ENCODE measurements at regions not wholly inside any gene's neighbourhood (a gene's known extent, or its start where the extent isn't known, plus 50 kb on each side); places are given as distances from the start of the nearest gene placed in this dataset.
"Not testable (repeated sequence)": the region's sequence is repeated elsewhere in the genome, so short reads cannot be mapped to it uniquely, and the experiment has no call there.

- H4K8ac ChIP-seq (ENCODE audit: low read length), result no peak overlapping the region
- H3K23ac ChIP-seq (ENCODE audit: low read length in 2 of 2), result no peak overlapping the region
- no peak overlapping the region for H3K9ac ChIP-seq (ENCODE audit: low read length)
- H3K4me1 ChIP-seq (ENCODE audit: control insufficient read depth, insufficient read depth, low read depth, low read length), result no peaks in the 10 kb centered on the region
- H2BK15ac ChIP-seq (ENCODE audit: low read depth, poor library complexity, severe bottlenecking), result no peak overlapping the region
- no peak overlapping the region for H4K91ac ChIP-seq (ENCODE audit: low read length)
- no peak overlapping the region for H3K27ac ChIP-seq (ENCODE audit: low read length, poor library complexity, severe bottlenecking)
- no peak overlapping the region for H2AFZ ChIP-seq (ENCODE audit: low read depth, low read length)
- H3K36me3 ChIP-seq (ENCODE audit: control insufficient read depth in 1 of 2, insufficient read depth in 2 of 2, low read depth in 1 of 2, low read length in 2 of 2), result no peaks in the 10 kb centered on the region
- no peaks in the 10 kb centered on the region for H3K79me1 ChIP-seq (replicated peaks; ENCODE audit: low read length, poor library complexity, severe bottlenecking)
- H3K4me3 ChIP-seq (ENCODE audit: insufficient read depth in 1 of 2, low read depth in 1 of 2, low read length in 2 of 2), result no peak overlapping the region
- peaks cover 3% of the 10 kb centered on the region for H3K9me3 ChIP-seq (ENCODE audit: control insufficient read depth, low read length)
- H3K4ac ChIP-seq (ENCODE audit: low read depth in 1 of 2, low read length in 2 of 2), result no peak overlapping the region
- DNase-seq, result no peak
- no peak overlapping the region for H2BK120ac ChIP-seq (ENCODE audit: low read depth, low read length)
- H3K27me3 ChIP-seq (ENCODE audit: control insufficient read depth in 1 of 2, insufficient read depth in 1 of 2, low read length in 2 of 2), result no peaks in the 10 kb centered on the region
- no peak overlapping the region for H2AK5ac ChIP-seq (ENCODE audit: low read length, severe bottlenecking)
- no peak overlapping the region for H3K18ac ChIP-seq (ENCODE audit: low read depth in 1 of 2, low read length in 2 of 2)
- no peak overlapping the region for H3K4me2 ChIP-seq (ENCODE audit: low read length, poor library complexity, severe bottlenecking)
- WGBS, result 100% methylated on average over 1 of the region's 1 CpG
- no peak overlapping the region for H3K14ac ChIP-seq (ENCODE audit: low read length in 2 of 2)
- no peak overlapping the region for H2BK5ac ChIP-seq (ENCODE audit: low read depth, low read length, poor library complexity, severe bottlenecking)
- no peak overlapping the region for H2BK12ac ChIP-seq (ENCODE audit: low read length in 2 of 2)
Observed at GRCh38 chr6:105859457-105859856, 226.7 kb upstream of the PRDM1 start.

- H3K9me3 ChIP-seq (ENCODE audit: control insufficient read depth, low read length); H3K14ac ChIP-seq (ENCODE audit: low read length in 2 of 2); H4K91ac ChIP-seq (ENCODE audit: low read length); DNase-seq; H3K27ac ChIP-seq (ENCODE audit: low read length, poor library complexity, severe bottlenecking); H2BK15ac ChIP-seq (ENCODE audit: low read depth, poor library complexity, severe bottlenecking); H2AFZ ChIP-seq (ENCODE audit: low read depth, low read length); H3K4me1 ChIP-seq (ENCODE audit: control insufficient read depth, insufficient read depth, low read depth, low read length); H3K18ac ChIP-seq (ENCODE audit: low read depth in 1 of 2, low read length in 2 of 2); H3K4ac ChIP-seq (ENCODE audit: low read depth in 1 of 2, low read length in 2 of 2); H3K4me2 ChIP-seq (ENCODE audit: low read length, poor library complexity, severe bottlenecking); H2BK5ac ChIP-seq (ENCODE audit: low read depth, low read length, poor library complexity, severe bottlenecking); H3K9ac ChIP-seq (ENCODE audit: low read length); H3K23ac ChIP-seq (ENCODE audit: low read length in 2 of 2); H4K8ac ChIP-seq (ENCODE audit: low read length); H2BK120ac ChIP-seq (ENCODE audit: low read depth, low read length); H3K27me3 ChIP-seq (ENCODE audit: control insufficient read depth in 1 of 2, insufficient read depth in 1 of 2, low read length in 2 of 2); H3K36me3 ChIP-seq (ENCODE audit: control insufficient read depth in 1 of 2, insufficient read depth in 2 of 2, low read depth in 1 of 2, low read length in 2 of 2); H2AK5ac ChIP-seq (ENCODE audit: low read length, severe bottlenecking); H3K79me1 ChIP-seq (replicated peaks; ENCODE audit: low read length, poor library complexity, severe bottlenecking); H3K4me3 ChIP-seq (ENCODE audit: insufficient read depth in 1 of 2, low read depth in 1 of 2, low read length in 2 of 2); H2BK12ac ChIP-seq (ENCODE audit: low read length in 2 of 2): not testable (repeated sequence)
- WGBS, result no CpG with 5 or more reads among the region's 3 CpGs
Observed at GRCh38 chr6:105858639-105859038, 227.5 kb upstream of the PRDM1 start.

GRCh38 chr6:105855433-105855832, 230.7 kb upstream of the PRDM1 start:
- no peaks in the 10 kb centered on the region for H3K36me3 ChIP-seq (ENCODE audit: control insufficient read depth in 1 of 2, insufficient read depth in 2 of 2, low read depth in 1 of 2, low read length in 2 of 2)
- H2BK5ac ChIP-seq (ENCODE audit: low read depth, low read length, poor library complexity, severe bottlenecking), result no peak overlapping the region
- H3K9me3 ChIP-seq (ENCODE audit: control insufficient read depth, low read length), result no peaks in the 10 kb centered on the region
- no peaks in the 10 kb centered on the region for H3K4me1 ChIP-seq (ENCODE audit: control insufficient read depth, insufficient read depth, low read depth, low read length)
- DNase-seq, result no peak
- H2BK120ac ChIP-seq (ENCODE audit: low read depth, low read length), result no peak overlapping the region
- no peak overlapping the region for H2BK12ac ChIP-seq (ENCODE audit: low read length in 2 of 2)
- H4K91ac ChIP-seq (ENCODE audit: low read length), result no peak overlapping the region
- no peak overlapping the region for H4K8ac ChIP-seq (ENCODE audit: low read length)
- H2AK5ac ChIP-seq (ENCODE audit: low read length, severe bottlenecking), result no peak overlapping the region
- no peak overlapping the region for H3K9ac ChIP-seq (ENCODE audit: low read length)
- no peaks in the 10 kb centered on the region for H3K79me1 ChIP-seq (replicated peaks; ENCODE audit: low read length, poor library complexity, severe bottlenecking)
- no peak overlapping the region for H3K4ac ChIP-seq (ENCODE audit: low read depth in 1 of 2, low read length in 2 of 2)
- no peak overlapping the region for H2AFZ ChIP-seq (ENCODE audit: low read depth, low read length)
- WGBS, result 98% methylated on average over 7 of the region's 7 CpGs
- no peak overlapping the region for H3K4me3 ChIP-seq (ENCODE audit: insufficient read depth in 1 of 2, low read depth in 1 of 2, low read length in 2 of 2)
- H3K14ac ChIP-seq (ENCODE audit: low read length in 2 of 2), result no peak overlapping the region
- H3K18ac ChIP-seq (ENCODE audit: low read depth in 1 of 2, low read length in 2 of 2), result no peak overlapping the region
- no peak overlapping the region for H3K27ac ChIP-seq (ENCODE audit: low read length, poor library complexity, severe bottlenecking)
- H2BK15ac ChIP-seq (ENCODE audit: low read depth, poor library complexity, severe bottlenecking), result no peak overlapping the region
- no peak overlapping the region for H3K4me2 ChIP-seq (ENCODE audit: low read length, poor library complexity, severe bottlenecking)
- no peak overlapping the region for H3K23ac ChIP-seq (ENCODE audit: low read length in 2 of 2)
- no peaks in the 10 kb centered on the region for H3K27me3 ChIP-seq (ENCODE audit: control insufficient read depth in 1 of 2, insufficient read depth in 1 of 2, low read length in 2 of 2)

GRCh38 chr6:105853979-105854378, 232.2 kb upstream of the PRDM1 start:
- H3K4me2 ChIP-seq (ENCODE audit: low read length, poor library complexity, severe bottlenecking); H3K79me1 ChIP-seq (replicated peaks; ENCODE audit: low read length, poor library complexity, severe bottlenecking); H2BK15ac ChIP-seq (ENCODE audit: low read depth, poor library complexity, severe bottlenecking); H3K27ac ChIP-seq (ENCODE audit: low read length, poor library complexity, severe bottlenecking); H3K18ac ChIP-seq (ENCODE audit: low read depth in 1 of 2, low read length in 2 of 2); DNase-seq; H3K9me3 ChIP-seq (ENCODE audit: control insufficient read depth, low read length); H3K23ac ChIP-seq (ENCODE audit: low read length in 2 of 2); H3K4me3 ChIP-seq (ENCODE audit: insufficient read depth in 1 of 2, low read depth in 1 of 2, low read length in 2 of 2); H4K8ac ChIP-seq (ENCODE audit: low read length); H3K36me3 ChIP-seq (ENCODE audit: control insufficient read depth in 1 of 2, insufficient read depth in 2 of 2, low read depth in 1 of 2, low read length in 2 of 2); H4K91ac ChIP-seq (ENCODE audit: low read length); H2AK5ac ChIP-seq (ENCODE audit: low read length, severe bottlenecking); H3K14ac ChIP-seq (ENCODE audit: low read length in 2 of 2); H2BK5ac ChIP-seq (ENCODE audit: low read depth, low read length, poor library complexity, severe bottlenecking); H3K4me1 ChIP-seq (ENCODE audit: control insufficient read depth, insufficient read depth, low read depth, low read length); H2AFZ ChIP-seq (ENCODE audit: low read depth, low read length); H3K4ac ChIP-seq (ENCODE audit: low read depth in 1 of 2, low read length in 2 of 2); H2BK12ac ChIP-seq (ENCODE audit: low read length in 2 of 2); H2BK120ac ChIP-seq (ENCODE audit: low read depth, low read length); H3K27me3 ChIP-seq (ENCODE audit: control insufficient read depth in 1 of 2, insufficient read depth in 1 of 2, low read length in 2 of 2); H3K9ac ChIP-seq (ENCODE audit: low read length): not testable (repeated sequence)
- WGBS, result 99% methylated on average over 16 of the region's 33 CpGs

Measured in mesenchymal stem cell (in vitro differentiated cells and primary cell).